HG02852 (cell line): ENCODE measurements at regions not wholly inside any gene's neighbourhood (a gene's known extent, or its start where the extent isn't known, plus 50 kb on each side); places are given as distances from the start of the nearest gene placed in this dataset.

Experiments used
- ATAC-seq: cut with Tn5 transposase; IDR thresholded peaks from one replicate; pipeline ENCODE4 v1.9.1; 2021; ENCODE audit warnings: mild to moderate bottlenecking, moderate library complexity; ENCODE audit not compliant: unreplicated experiment

DNA sequence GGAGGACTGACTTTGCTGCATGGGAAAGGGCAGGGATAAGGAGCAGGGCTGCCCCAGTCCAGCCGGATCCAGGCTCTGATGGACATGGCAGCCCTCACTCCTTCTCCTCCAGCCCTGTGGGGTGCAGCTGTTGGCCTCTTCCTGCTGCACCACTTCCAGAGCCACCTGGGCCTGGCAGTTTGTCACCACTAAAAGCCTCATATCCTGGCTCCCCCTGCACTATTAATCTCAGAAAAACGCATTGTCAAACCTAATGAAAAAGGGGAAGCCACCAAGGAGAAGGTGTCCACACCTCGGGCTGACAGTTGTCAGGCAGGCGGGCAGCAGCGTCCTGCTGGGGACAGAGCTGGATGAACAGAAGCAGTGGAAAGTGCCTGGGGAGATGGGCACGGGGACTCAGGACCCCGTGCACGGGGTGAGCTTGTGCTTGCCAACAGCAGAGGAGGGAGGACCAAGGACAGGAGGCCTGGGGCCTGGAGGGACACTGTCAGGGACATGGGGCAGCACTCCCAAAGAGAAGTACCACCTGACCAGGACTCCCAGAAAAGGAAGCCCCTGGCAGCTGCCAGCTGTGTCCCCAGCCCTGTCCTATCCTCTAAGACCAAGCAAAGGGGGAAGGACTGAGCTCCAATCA lies 151.1 kb upstream of the TSHZ3 start:
- no peak for ATAC-seq

DNA sequence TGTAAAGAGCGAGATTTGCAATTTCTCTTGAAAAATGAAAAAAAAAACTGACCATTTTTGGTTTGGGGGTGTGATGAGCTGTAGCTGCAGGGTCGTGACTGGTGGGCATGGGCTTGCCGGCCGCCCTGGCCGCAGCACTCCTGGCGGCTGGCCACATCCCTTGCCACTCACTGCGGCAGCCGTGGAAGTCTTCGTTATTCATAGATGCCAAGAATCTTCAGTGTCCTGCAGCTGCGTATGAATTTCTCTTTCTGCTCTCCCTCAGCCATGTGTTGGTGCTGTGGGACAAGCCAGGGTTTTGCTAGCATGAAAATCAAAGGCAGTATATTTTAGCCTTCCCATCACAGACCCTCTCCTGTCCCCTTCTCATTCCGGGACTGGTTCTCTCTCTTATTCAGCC lies 151.7 kb upstream of the TSHZ3 start:
- no peak for ATAC-seq

DNA sequence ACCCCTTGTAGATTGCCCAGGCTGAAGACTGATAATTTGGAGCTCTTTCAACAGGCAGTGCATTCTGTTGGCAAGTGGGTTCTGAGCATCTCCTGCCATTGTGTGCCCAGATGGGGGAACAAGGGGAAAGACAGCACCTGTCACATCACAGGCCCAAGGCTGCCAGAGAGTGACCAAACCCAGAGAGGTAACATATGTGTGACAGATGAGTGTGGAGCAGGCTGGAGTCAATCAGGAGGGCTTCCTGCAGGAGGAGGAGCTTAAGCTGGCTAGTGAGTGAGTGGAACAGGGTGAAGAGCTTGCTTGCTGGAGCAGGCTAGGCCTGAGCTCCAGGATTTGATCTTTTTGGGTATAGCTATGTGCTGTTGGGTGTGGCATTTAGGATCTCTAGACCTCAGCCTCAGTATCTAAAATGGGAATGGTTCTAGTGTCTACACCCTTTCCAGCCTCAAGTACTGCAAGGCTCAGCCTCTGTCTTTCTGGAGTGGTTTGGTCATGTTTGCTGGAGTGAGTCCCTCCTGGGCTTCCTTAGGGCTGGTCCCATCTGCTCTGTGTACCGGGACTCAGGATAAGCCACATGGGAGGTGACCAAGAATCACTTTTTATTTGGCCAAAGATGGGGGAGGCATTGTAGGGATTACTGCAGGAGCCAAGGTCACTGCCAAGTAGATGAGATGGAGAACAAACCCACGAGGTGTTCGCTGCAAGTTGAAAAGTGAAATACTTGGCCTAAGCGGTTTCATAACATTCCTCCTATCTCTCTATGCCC lies 152.4 kb upstream of the TSHZ3 start:
- no peak for ATAC-seq

DNA sequence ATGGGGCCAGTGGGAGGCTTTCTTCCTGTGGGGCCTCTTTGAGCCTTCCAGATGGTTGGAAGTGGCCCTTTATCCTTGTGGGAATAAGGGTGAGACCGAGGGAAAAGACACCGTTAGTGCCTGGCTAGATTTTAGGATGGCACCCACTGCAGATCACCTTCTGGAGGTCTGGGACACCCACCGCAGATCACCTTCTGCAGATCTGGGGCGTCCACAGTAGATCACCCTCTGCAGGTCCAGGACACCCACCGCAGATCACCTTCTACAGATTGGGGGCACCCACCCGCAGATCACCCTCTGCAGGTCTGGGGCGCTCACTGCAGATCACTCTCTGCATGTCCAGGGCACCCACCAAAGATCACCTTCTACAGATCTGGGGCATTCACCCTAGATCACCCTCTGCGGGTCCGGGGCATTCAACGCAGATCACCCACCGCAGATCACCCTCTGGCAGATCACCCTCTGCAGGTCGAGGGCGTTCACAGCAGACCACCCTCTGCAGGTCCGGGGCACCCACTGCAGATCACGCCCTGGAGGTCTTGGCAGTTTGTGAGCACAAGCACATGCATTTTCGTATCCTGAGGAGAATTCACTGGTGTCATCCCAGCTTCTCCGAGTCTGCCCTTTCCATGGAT lies 153.4 kb upstream of the TSHZ3 start:
- ATAC-seq, result no peak

DNA sequence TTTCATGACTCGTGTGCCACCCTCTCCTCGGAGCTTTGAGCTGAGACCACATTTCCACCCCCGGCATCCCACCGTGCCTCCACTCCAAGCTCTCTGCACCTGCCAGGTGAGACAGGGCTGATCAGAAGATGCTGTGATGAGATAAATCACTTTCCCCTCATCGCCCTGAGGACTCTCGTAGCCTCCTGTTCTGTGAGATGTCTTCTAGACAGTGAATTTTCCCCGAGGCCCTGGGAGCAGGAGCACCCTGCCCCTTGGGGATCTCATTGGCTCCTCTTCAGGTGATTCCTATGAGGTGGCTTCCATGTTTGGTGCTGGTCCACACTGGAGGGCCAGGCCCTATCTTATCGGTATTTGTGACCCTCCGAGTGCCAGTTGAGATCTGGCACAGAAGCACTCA lies 154.0 kb upstream of the TSHZ3 start:
- ATAC-seq, result no peak

DNA sequence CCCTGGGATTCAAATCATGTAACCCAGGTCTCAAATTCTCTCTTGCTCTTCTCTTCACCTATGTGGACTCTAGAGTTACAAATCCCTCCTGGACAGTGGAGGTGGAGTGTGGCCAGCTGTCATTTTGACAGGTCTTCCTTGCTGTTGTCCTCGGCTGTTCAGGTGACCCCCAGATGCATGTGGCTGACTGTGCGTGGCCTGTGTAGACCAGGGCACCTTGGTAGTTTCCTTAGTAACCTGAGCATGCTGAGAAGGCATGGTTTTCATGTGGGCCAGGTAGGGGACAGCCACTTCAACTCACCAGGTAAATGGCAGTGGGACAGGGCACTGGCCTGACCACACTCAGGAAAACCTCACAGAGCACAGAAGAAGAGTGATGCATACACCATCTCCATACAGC lies 155.0 kb upstream of the TSHZ3 start:
- no peak for ATAC-seq

DNA sequence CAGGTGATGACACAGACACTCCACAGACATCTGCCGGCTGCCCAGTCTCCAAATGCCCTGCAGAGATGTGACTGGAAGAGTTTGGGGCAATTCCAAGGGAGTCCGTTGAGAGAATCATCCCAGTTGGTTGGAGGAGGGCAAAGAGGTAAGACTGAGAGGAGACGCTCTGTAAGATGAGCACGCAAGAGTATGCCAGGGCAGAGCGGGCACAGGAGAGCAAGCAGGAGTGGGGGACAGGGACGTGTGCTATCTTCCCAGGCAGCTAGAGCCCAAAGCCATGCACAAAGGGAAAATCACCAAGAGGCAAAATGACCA lies 156.3 kb upstream of the TSHZ3 start:
- ATAC-seq, result no peak

DNA sequence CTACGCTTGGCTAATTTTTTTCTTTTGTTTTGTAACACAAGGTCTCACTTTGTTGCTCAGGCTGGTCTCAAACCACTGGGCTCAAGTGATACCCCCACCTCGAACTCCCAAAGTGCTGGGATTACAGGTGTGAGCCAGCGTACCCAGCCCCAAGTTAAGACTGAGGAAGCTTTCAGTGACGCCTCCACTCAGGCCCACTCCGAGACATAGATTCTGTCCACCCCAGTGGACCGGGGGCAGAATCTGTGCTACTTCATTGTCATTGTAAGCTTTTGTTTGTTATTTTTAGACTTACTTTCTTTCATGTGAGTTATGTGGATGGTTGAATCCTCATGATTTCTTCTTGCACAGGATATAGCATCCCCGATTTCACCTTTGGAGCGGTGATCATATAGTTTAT lies 156.9 kb upstream of the TSHZ3 start:
- no peak for ATAC-seq

DNA sequence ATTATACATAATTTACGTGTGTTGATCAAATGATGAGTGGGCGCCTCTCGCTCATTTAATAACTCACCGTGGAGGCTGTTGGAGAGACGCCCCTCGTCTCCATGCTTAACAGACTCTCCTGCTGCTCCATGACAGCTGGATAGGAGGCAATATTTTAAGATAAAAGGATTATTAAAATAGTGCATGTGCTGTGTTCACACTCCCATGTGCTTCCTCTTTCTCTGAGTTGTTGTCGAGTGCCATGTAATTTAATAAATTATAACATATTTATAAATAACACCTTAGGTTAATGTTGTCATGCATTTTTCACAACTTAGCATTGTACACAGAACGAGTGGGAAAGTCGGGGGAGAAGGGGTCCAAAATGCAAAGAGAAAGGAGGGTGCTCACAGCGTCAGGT lies 161.4 kb upstream of the TSHZ3 start:
- no peak for ATAC-seq

DNA sequence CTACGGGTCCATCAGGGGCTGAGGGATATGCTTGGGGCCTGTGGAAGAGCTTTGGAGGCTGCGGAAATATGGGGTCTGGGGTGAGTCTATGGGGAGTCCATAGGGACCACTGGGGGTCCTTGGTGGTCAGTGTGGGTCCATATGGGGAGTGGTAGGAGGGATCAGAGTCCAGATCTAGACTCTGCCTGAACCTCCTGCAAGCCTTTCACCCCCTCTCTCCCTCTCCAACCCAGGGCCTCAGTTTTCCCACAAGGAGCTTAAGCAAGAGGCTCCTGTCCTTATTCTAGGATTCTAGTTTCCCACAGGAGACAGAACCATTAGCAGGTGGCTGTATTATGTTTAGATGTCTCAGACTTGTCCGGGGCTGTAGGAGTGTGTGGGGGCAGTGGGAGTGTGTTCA lies 161.9 kb upstream of the TSHZ3 start:
- ATAC-seq, result no peak

DNA sequence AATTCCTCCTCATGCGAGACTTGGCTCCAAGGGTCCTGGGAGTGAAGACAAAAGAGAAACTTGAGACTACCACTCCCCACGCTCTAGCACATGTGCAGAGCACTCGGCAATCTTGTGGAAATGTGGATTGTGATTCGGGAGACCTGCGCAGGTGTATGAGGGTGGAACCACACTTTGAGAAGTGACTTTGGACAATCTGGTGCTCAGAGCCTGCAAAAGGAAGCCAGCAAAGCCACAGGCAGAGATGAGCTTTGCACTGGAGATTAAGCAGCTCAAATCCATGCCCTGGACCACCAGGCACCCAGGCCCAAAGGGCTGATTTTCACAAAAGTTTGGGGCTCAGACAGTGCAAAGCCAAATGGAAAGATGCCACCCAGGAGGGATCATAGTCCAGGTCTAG lies 162.5 kb upstream of the TSHZ3 start:
- ATAC-seq, result no peak

DNA sequence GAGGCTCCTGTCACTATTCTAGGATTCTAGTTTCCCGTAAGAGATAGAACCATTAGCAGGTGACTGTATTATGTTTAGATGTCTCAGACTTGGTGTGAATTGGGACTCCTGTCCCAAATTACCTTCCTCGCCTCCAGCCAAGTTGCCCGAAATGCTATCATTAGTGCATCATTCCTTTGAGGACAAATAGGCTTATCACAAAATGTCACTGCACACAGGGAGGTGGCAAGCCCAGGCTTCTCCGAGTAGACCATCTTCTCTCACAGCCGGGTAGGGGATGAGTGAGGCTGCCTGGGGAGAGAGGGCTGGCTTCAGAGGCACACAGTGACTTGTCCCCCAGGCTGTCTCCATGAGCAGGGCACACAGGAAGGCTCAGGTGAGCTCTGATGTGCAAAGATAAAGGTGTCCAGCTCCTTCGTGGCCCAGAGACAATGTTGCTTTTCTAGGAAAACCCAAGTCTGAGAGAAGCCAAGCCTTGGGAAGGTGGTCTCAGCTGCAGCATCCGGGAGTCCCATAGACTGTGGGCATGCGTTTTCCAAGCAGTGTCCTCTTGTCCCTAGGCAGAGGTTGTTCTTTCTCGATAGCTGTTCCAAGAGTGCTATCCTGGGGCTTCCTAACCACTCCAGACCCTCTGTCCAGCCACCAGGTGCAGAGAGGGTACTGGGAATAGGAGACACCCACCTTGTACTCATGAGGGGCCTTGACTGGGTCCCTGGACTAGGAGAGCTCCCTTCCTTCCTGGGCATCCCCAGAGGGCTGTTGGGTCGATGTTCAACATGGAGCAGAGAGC lies 163.1 kb upstream of the TSHZ3 start:
- ATAC-seq, result no peak

DNA sequence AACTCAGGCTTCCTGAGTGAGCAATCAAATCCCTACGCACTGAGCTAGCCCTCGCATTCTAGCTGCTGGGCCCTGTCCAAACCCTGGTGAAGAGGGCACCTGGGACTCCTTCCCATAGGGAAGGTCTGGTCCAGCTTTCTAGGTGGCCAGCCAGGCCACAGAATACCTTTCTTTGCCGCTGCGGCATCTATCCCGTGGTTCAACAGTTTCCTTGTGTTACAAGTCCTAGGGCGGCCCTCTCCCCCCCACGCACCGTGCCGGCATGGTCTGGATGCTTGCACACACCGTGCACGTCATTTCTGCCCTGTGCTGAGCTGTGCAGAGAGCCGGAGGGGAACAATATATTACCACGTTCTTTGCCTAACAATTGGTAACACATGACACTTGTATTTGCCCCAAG lies 164.6 kb upstream of the TSHZ3 start:
- ATAC-seq, result no peak

DNA sequence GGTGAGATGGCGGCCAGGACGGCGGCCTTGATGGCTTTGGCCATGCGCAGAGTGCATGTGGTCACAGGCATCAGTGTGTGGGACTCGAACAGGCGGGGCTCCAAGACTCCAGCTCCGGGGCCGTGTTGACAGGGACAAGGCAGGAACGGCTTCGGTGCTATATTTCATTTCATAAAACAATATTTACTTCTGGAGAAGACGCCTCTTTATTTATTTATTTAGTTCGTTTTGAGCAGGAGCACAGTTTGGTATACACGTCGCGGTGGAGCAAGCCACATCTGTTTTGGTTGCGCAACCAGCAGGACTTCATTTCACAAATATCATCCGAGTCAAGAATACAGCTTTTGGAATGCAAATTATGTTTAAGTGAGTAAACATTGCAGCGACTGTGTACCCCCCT lies 166.7 kb upstream of the TSHZ3 start:
- ATAC-seq, result no peak

DNA sequence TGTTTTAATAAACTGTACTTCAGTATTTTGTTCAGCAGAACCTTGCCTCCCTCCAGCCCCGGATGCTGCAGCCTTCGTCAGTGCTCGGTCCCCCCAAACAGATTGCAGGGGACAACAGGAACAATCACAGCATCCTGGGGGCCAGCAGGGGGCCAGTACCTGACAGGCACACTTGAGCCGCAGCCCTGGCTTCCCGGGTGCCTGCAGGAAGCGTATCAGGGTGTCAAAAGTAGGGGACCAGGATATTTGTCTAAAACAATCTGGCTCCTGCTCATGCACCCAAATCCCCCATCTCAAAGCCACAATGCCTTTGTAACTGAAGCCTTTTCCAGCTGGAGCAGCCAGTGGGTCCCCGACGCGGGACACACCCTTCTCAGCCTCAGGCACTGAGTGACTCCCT lies 167.5 kb upstream of the TSHZ3 start:
- ATAC-seq, result no peak

DNA sequence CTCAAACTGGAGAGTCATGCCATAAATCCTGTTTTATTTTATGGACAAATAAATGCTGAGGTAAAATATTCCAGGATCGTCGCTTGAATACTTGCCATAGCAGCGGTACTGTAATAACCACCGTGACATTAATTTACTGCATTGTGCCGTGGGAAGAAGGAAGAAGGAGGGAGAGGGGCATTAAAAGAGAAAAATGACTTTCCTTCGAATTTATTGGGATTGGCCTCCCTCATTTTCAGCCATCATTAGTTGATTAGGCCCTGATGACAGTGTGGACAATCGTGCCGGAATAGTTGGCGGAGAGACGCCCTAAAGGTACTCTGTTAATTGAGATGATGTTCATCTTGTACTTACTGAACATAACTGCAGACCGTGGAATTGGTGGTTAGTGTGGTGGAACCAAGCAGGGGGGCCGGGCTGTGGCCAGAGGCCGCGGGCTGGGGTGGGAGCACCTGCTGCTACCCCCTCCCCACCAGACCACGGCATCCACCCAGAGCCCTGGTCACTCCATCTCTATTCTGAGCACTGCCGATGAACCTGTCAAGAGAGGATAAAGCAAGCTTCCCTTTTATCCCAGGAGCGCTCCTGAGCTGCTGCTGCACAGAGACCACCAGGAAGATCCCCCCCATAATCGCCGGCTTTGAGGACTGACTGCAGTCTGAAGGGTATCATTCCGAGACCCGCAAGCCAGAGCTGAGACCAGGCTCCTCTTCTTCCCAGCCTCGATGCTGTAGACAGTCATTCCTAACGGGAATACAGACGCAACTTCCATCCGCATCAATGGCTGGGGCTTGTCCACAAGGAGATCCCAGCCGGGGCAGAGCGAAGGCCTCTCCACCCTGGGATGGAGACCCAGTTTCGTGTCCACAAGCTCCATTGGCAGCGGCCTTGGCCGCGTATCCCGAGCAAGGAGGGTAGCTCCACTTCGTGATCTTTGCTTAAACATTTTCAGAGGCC lies 168.3 kb upstream of the TSHZ3 start:
- no peak for ATAC-seq

DNA sequence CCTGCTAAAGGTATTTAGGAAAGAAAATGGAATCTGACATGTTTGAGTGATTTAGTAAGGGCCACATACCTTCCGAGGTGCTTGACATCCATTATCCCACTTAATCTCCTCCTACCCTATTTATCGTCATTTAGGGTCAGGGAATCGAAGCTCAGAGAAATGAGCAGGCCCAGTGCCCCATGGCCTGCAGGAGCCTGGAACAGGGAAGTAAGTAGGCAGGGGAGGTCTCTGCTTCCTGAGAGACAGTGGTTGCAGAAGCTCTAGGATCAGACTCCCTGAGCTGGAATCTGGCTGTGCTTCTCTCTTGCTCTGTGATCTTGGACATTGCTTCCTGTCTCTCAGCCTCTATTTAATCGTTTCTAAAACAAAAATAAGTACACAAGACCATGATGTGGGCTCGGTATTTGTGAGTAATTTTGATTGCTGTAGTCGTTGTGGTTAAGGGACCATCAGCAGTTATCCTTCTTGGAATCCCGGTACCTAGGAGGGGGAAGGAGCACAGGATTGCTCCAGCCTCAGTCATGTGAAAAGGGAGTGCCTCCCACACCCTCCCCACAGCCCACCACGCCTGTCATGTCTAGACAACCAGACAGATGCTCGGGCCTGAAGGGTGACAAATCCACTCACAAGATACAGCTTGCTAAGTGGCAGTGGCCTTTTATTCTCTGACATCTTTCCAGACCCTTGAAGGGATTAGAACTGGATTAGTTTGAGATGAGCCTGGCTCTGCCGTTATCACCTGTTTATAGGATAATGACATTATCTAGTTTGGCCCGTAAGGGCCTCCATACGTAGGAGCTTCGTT lies 169.2 kb upstream of the TSHZ3 start:
- ATAC-seq, result no peak

DNA sequence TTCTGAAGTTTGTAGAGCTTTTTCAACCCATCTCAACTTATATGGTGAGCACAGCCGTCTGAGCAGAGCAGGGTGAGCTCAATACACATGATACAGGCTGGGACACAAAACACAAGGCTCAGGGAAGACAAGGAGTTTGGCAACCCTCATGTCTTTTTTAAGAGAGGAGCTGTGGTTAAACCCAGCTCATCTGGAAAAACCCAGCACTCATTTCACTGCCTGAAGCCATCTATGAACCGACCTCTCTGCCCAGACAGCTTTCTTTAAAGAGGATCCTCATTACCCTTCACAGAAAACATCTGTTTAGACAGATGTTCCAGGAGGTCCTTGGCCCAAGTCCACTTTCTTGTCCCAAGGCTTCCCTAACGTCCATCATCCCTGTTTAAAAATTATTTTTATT lies 170.0 kb upstream of the TSHZ3 start:
- ATAC-seq, result no peak

DNA sequence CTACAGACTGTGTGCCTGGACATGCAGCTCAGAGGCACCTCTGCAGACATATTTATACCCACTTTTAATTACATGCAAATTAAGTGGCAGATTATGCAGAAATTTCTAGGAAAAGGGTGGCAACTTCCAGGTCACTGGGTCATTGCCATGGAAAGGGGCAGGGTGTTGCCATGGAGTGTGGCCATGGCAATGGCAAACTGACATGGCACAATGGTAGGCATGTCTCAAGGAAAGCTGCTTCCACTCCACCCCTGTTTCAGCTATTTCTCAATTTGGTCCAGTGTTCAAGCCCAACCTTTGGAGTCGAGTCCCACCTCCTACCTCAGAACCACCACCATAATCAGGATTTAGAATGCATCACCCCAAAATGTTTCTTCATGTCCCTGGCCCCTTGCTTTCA lies 170.7 kb upstream of the TSHZ3 start:
- no peak for ATAC-seq

DNA sequence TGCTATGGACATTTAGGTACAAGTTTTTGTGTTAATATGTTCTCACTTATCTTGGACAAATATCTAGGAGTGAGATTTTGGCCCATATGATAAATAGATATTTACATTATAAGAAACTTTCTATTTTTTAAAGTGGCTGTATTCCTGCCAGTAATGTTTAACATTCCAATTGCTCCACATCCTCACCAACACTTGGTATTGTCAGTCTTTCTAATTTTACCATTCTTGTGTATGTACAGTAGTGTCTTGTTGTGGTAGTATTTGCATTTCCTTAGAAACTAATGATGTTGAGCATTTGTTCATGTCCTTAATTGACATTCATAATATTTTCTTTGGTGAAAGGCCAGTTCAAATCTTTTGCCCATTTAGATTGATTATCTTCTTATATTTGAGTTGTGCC lies 171.4 kb upstream of the TSHZ3 start:
- ATAC-seq, result no peak
